ENCODE measurements at regions not wholly inside any gene's neighbourhood (a gene's known extent, or its start where the extent isn't known, plus 50 kb on each side); places are given as distances from the start of the nearest gene placed in this dataset.

GRCh38 chr2:16336916-16337315 is 328.7 kb downstream of the CYRIA start:
- intact Hi-C loops (cut with DNase I), result no loop called here
- no peaks in the 10 kb centered on the region for H3K9me3 ChIP-seq
- H3K4me1 ChIP-seq (replicated peaks), result no peaks in the 10 kb centered on the region
- no peaks in the 10 kb centered on the region for H3K27me3 ChIP-seq (replicated peaks; ENCODE audit: insufficient read depth)
- no peak for DNase-seq (ENCODE audit: low spot score)
- H3K27ac ChIP-seq, result no peak overlapping the region
- no peak overlapping the region for H3K4me3 ChIP-seq
- no peak for TF ChIP-seq CTCF (IDR thresholded peaks at IDR 0.05)
- TF ChIP-seq POLR2A (IDR thresholded peaks at IDR 0.05), result no peak
- TF ChIP-seq POLR2AphosphoS5 (IDR thresholded peaks at IDR 0.05), result no peak
- H3K36me3 ChIP-seq, result no peaks in the 10 kb centered on the region
- WGBS, result 96% methylated on average over 7 of the region's 7 CpGs

GRCh38 chr2:16336491-16336890 is 329.1 kb downstream of the CYRIA start:
- DNase-seq (ENCODE audit: low spot score), result no peak
- intact Hi-C loops (cut with DNase I), result no loop called here
- Histone ChIP-seq H3K27me3 (replicated peaks; ENCODE audit: insufficient read depth) (no peaks in the 10 kb centered on the region), H3K4me3 (no peak overlapping the region), H3K36me3 (no peaks in the 10 kb centered on the region), H3K27ac (no peak overlapping the region), H3K9me3 (no peaks in the 10 kb centered on the region), H3K4me1 (replicated peaks) (no peaks in the 10 kb centered on the region)
- TF ChIP-seq CTCF (IDR thresholded peaks at IDR 0.05), result no peak
- TF ChIP-seq POLR2AphosphoS5 (IDR thresholded peaks at IDR 0.05), result no peak
- no peak for TF ChIP-seq POLR2A (IDR thresholded peaks at IDR 0.05)
- 88% methylated on average over 1 of the region's 1 CpG for WGBS

DNA sequence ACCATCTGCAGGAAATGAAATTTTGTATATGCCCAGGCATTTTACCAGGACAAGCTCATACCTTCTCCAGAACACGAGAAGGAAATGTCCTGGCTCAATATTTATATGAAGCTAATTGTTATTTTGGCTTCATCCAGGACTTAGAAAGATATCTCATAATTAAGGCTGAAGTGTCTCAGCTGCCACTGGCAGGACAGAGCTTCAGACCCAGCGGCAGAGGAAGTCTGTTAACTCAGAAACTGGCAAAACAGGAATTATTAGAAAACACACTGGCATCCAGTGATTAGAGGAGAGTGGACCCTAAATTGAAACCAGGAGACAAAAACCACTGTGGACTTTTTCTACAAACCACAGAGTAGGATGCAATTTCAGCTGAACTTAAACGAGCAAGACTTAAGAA is 329.7 kb downstream of the CYRIA start:
- Histone ChIP-seq H3K27ac (no peak overlapping the region), H3K27me3 (replicated peaks; ENCODE audit: insufficient read depth) (no peaks in the 10 kb centered on the region), H3K36me3 (no peaks in the 10 kb centered on the region), H3K4me3 (no peak overlapping the region), H3K9me3 (no peaks in the 10 kb centered on the region), H3K4me1 (replicated peaks) (no peaks in the 10 kb centered on the region)
- no peak for DNase-seq (ENCODE audit: low spot score)
- intact Hi-C loops (cut with DNase I), result no loop called here
- 32% methylated on average over 3 of the region's 3 CpGs for WGBS
- TF ChIP-seq CTCF (IDR thresholded peaks at IDR 0.05) (no peak), POLR2AphosphoS5 (IDR thresholded peaks at IDR 0.05) (no peak), POLR2A (IDR thresholded peaks at IDR 0.05) (no peak)

GRCh38 chr2:16335604-16335930 is 330.1 kb downstream of the CYRIA start:
- Histone ChIP-seq H3K27me3 (replicated peaks; ENCODE audit: insufficient read depth) (no peaks in the 10 kb centered on the region), H3K4me3 (no peak overlapping the region), H3K27ac (no peak overlapping the region), H3K9me3 (no peaks in the 10 kb centered on the region), H3K4me1 (replicated peaks) (no peaks in the 10 kb centered on the region), H3K36me3 (no peaks in the 10 kb centered on the region)
- intact Hi-C loops (cut with DNase I), result no loop called here
- TF ChIP-seq POLR2AphosphoS5 (IDR thresholded peaks at IDR 0.05) (no peak), POLR2A (IDR thresholded peaks at IDR 0.05) (no peak), CTCF (IDR thresholded peaks at IDR 0.05) (no peak)
- WGBS, result 74% methylated on average over 1 of the region's 1 CpG
- no peak for DNase-seq (ENCODE audit: low spot score)

- intact Hi-C loops (cut with DNase I), result no loop called here
- Histone ChIP-seq H3K27me3 (replicated peaks; ENCODE audit: insufficient read depth) (no peaks in the 10 kb centered on the region), H3K9me3 (no peaks in the 10 kb centered on the region), H3K4me1 (replicated peaks) (no peaks in the 10 kb centered on the region), H3K36me3 (no peaks in the 10 kb centered on the region), H3K27ac (no peak overlapping the region), H3K4me3 (no peak overlapping the region)
- TF ChIP-seq CTCF (IDR thresholded peaks at IDR 0.05), result no peak
- TF ChIP-seq POLR2A (IDR thresholded peaks at IDR 0.05), result no peak
- TF ChIP-seq POLR2AphosphoS5 (IDR thresholded peaks at IDR 0.05), result no peak
- WGBS, result 17% methylated on average over 2 of the region's 2 CpGs
- DNase-seq (ENCODE audit: low spot score), result no peak
Observed at GRCh38 chr2:16334886-16335603, 330.6 kb downstream of the CYRIA start.
